AG09309 (cell line): ENCODE measurements at regions not wholly inside any gene's neighbourhood (a gene's known extent, or its start where the extent isn't known, plus 50 kb on each side); places are given as distances from the start of the nearest gene placed in this dataset.

Experiments used
- DNase-seq: peaks from one replicate; pipeline ENCODE4 v3.0.0-alpha.2; 2010; ENCODE audit warnings: low read depth
- H3K4me3 ChIP-seq: 2 replicates; pipeline ENCODE4 v1.5.1; 2011; ENCODE audit warnings: mild to moderate bottlenecking, low read depth, low read length, moderate library complexity; ENCODE audit not compliant: control insufficient read depth
- TF ChIP-seq, protein P1 (sequence below): IDR thresholded peaks from 2 replicates; pipeline ENCODE4 v1.5.1; 2011; ENCODE audit warnings: mild to moderate bottlenecking, low read depth, low read length, inconsistent platforms; ENCODE audit not compliant: insufficient read depth, control insufficient read depth; ENCODE audit errors: missing control alignments

GRCh38 chr2:6043238-6043637, 351.1 kb downstream of the SOX11 start:
- DNase-seq, result no peak
- no peak overlapping the region for H3K4me3 ChIP-seq
- TF ChIP-seq, protein P1, sequence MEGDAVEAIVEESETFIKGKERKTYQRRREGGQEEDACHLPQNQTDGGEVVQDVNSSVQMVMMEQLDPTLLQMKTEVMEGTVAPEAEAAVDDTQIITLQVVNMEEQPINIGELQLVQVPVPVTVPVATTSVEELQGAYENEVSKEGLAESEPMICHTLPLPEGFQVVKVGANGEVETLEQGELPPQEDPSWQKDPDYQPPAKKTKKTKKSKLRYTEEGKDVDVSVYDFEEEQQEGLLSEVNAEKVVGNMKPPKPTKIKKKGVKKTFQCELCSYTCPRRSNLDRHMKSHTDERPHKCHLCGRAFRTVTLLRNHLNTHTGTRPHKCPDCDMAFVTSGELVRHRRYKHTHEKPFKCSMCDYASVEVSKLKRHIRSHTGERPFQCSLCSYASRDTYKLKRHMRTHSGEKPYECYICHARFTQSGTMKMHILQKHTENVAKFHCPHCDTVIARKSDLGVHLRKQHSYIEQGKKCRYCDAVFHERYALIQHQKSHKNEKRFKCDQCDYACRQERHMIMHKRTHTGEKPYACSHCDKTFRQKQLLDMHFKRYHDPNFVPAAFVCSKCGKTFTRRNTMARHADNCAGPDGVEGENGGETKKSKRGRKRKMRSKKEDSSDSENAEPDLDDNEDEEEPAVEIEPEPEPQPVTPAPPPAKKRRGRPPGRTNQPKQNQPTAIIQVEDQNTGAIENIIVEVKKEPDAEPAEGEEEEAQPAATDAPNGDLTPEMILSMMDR, result no peak

GRCh38 chr2:6052649-6053048, 360.5 kb downstream of the SOX11 start:
- TF ChIP-seq, protein P1, result no peak
- H3K4me3 ChIP-seq, result no peak overlapping the region
- no peak for DNase-seq

DNA sequence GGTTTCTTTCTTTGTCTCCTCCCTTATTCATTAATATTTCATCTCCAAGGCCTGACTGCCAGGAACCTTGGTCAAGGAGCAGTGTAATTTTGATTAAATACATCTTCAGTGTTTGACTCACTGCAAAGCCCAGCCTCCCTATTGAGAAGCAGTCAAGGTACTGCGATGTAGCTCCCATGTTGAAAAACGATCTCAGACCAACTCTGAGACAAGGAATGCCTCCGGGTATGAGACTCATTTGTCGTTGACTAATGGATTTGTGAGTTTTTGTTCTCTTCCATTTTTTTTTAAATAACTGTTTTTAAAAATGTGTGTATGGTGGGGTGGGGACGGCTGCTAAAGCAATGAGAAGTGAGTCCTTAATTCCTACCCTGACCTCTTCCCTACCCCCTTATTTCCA, 361.6 kb downstream of the SOX11 start:
- no peak for DNase-seq
- TF ChIP-seq, protein P1, result no peak
- no peak overlapping the region for H3K4me3 ChIP-seq

- no peak for DNase-seq
- no peak overlapping the region for H3K4me3 ChIP-seq
- TF ChIP-seq, protein P1, result no peak
Measured at GRCh38 chr2:6054161-6054671, 362.0 kb downstream of the SOX11 start.

DNA sequence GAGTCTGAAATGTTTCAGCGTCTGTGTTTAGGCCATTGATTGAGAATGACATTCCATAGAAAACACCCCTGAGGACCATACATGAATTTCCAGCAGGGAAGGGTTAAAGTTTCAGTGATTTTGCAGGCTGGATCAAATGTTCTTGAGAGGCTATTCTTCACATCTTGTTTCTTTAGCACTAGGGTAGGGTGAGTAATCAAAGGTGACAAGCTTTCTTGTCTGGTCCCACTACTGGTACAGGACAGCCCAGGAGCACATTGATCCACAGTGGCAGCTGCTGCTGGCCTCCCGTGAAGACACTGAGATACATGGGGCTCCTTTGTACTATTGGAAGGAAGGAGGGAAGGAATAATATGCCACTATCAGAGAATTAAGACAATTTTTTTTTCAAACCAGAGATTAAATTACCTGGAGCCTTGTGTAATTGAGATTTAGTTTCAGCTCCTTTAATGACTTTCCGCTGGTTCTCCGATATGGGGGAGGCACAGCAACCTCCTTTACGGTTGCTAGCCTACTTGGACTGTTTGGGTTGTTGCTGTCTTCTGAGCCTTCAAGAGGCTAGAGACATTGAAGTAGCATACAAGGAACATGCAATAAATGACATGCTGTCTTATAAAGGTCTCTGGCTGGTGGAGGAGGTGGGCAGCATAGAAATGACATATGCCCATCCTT, 368.9 kb downstream of the SOX11 start:
- no peak for DNase-seq
- TF ChIP-seq, protein P1, result no peak
- H3K4me3 ChIP-seq, result no peak overlapping the region

- DNase-seq, result no peak
- TF ChIP-seq, protein P1, result no peak
- no peak overlapping the region for H3K4me3 ChIP-seq
Measured at GRCh38 chr2:6064757-6065156, 372.6 kb downstream of the SOX11 start.

DNA sequence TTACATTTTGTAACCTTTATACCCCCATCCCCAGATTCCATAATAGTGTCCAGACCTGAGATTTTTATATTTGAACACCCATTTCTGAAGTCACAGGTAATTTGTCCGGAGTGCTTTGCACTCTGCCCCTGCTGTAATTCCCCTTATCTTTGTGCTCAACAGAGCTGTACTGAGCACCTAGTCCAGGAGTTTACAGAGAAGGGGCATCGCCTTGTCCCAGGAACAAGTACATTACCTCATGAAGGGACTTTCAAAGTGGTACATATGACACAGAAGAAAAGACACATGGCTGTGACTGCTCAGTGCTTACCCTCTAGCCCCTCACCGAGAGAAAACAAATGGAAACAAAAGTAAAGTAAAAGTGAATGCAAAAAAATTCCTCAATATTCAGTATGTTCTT, 373.5 kb downstream of the SOX11 start:
- DNase-seq, result no peak
- no peak overlapping the region for H3K4me3 ChIP-seq
- TF ChIP-seq, protein P1, result no peak
